GM21576 (cell line): ENCODE measurements at regions not wholly inside any gene's neighbourhood (a gene's known extent, or its start where the extent isn't known, plus 50 kb on each side); places are given as distances from the start of the nearest gene placed in this dataset.

Source experiments
- ATAC-seq: cut with Tn5 transposase; IDR thresholded peaks from one replicate; pipeline ENCODE4 v1.9.1; 2021; ENCODE audit warnings: mild to moderate bottlenecking, moderate library complexity; ENCODE audit not compliant: unreplicated experiment

DNA sequence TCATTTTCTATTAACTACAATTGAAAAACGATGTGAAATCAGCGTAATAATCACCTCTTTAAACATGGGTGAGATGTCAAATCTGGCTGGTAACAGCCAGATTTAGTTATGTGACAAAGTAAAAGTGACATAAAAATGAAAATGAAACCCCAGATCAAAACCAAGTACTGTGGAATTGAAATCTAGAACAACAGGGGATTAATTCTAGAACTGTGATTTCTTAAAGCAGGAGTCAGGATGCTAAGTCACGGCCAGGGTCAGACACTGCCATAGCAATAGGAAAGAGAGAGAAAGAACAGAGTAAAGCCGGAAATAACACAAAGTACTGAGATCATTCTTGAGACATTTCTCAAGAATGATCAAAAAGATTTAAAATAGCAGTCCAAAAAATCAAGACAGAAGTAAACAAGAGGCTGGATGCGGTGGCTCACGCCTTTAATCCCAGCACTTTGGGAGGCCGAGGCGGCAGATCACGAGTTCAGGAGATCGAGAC is 1183.7 kb upstream of the NXPH2 start:
- no peak for ATAC-seq

DNA sequence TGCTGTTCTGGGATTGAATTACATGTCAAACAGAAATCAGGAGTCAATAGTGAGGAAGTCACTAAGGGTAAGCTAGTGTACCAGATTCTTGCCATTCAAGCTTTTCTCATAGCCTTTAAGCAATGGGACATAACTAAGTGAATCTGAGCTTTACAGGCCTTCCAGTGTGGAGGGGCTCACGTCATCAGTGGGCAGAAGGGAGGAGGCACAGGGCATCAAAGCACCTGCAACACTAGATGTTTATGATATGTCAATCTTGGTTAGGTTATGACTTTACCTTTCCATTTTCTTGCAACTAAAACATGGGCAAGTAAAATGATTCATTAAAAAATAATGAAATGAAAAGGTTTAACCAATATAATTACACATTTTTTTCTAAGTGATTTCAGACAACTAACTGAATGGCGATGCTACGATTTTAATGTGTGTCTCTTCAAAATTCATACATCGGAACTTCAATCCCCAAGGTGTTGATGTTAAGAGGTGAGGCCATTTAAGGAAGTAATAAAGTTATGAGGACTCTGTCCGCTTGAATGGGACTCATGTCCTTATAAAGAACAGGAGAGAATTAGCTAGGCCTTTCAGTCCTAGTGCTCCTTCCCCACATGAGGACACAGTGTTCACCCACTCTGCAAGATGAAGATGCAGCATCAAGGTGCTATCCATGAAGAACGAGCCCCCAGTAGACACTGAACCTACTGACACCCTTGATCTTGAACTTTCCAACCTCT is 1169.2 kb upstream of the NXPH2 start:
- ATAC-seq, result no peak

DNA sequence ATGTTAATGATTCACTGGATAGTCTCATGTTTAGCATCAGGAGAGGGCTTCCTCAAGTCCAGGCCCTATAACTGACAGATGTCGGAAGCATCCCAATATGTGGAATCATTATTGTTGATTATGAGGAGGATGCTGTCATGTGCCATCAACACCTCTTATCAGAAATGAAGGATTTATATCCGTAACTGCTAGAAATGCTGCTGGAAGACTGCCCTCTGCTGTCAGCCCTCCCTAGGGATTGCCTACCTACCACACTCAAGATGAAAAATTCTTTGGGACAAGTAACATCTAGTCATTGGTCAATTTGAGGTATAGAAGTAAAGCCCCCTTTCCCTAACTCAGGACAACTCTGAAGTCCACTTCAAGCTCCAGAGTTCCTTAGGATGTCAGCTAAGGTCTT is 1166.5 kb upstream of the NXPH2 start:
- no peak for ATAC-seq

DNA sequence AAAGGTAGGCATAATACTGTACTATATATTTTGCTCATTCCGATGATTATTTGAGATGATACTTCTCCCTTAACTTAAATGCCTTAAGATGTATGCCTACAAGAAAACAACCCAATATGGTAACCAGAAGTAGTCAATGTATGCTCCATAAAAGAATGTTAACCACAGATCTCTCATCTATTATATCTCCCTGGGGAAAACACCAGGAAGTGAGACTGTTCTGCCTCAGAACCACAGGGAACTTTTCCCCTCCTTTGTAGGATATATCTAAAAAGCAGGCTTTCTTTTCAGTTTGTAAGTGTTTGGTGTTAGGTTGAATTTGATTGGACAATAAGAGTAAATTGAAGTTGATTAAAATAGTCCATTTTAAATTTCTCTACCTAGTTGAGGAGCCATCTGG is 1160.5 kb upstream of the NXPH2 start:
- no peak for ATAC-seq

DNA sequence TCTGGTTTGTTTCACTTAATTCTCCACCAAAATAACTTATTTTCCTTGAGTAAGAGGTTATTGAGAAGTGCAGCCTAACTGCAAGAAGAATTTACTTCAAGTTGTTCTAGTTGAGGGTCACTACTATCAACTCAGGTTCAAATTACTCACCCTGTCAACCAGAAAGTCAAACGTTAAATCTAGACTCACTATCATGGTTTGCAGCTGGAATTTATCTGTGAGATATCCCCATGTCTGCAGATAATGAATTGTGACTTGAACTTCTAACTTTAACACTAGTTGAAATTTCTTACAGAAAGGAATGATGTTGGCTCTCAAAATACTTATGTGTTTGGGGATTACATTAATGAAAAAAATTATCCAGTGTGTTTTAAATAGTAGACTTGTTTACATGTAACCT is 1145.7 kb upstream of the NXPH2 start:
- ATAC-seq, result no peak

DNA sequence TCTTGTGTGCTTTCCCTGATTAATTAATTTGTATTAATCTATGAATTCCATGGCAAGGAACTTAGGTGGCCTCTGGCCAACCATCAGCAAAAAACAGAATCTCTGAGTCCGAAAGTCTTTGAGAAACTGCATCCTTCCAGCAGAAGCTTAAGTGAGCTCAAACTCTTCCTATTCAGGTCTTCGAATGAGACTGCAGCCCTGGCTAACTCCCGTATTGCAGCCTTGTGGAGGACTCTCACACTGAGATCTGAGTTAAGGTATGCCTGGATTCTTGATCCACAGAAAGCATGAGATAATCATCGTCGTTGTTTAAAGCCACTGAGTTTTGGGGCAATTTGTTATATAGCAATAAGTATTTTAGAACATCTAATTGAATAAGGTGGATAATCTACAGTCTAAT is 1143.9 kb upstream of the NXPH2 start:
- ATAC-seq, result no peak

DNA sequence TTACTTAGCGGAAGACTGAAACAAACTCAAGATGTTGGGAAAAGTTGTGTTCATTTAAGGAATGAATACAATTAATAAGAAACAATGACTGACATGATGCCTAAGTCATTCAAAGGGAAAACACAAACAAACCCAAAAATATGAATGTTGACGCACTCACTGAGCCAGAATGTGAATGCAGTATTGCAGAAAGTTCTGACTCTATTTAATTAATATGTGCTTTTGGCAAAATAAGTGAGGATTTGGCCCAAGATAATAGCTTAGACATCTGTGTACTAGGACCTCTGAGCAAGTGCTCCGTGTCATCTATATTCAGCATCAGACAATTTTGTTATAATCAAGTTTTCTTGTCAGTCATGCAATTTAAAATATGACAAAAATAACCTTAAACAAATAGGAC is 1138.8 kb upstream of the NXPH2 start:
- no peak for ATAC-seq

DNA sequence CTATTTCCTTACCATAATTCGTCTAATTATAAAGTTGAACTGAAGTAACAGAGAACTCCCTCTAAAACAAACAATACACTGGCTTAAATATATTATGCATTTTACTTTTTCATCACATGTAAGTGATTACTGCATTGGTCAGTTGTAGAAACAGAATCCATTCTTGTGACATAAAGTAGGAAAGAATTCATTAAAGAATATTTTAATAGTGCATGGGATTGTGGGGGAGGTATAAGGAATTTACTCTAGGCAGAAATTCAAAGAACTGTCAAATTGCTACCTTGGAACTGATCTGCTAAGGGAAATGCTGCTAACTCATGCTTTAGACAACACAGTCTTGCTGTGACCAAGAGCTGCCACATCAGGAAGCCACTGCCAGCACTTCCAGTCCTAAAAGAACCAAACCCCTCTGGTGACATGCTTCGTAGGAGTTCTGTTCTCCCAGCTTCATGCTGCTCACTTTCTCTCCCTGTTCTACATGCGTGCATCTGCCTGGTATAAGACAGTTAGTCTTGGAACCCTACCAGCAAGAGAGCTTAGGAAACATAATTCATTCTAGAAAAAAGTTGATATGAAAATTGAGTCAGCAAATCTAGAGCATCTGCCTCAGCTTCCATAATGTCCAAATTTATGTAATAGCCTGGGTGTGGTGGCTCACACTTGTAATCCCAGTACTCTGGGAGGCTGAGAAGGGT is 1137.6 kb upstream of the NXPH2 start:
- no peak for ATAC-seq

DNA sequence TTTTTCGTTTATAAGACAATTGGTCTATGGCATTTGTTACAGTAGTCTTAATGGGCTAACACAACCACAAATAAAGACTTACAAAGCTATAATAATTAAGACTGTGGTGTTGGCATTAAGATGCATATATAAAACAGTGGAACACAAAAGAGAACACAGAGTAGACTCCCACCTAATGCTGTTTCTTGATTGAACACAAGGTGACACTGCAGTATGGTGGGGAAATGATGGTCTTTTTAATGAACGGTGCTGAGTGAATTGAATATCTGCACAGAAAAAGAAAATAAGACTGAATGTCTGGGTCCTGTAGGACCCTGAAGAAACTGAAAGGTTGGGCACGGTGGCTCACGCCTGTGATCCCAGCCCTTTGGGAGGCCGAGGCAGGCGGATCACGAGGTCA is 1136.6 kb upstream of the NXPH2 start:
- no peak for ATAC-seq

DNA sequence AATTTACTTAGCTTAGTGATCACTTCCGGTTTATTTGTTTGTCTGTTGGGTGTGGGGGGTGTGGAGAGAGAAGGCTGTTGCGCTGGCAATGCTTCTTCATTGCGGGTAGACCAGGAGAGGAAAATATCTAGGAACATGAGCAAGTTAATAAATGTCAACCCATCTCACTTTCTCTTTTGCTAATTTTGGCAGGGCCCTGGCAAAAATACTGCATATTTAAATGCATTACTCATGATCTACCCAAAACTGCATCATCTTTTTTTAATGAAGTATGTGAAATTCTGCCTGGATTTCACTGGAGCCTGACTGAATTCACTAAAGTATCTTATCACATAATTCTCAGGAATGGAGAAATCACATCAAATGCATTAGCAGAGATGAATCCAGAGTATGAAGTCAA is 1131.0 kb upstream of the NXPH2 start:
- no peak for ATAC-seq

DNA sequence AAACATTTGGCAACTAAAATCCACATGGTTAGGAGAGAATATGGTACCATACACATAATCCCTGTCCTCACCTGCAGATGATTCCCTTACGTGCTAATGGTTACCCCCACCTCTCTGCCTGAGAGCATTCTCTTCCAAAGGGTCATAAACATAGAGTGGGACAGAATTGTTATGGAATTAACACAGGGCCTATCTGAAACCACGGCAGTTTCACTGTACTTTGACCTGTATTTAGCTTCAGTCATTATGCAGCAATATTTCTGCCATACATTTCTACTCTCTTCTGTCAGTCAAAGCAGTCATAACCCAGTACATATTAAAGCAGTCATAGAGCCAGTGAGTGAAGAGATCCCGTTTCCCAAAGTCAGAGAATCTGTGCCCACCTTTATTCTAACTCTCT is 1128.9 kb upstream of the NXPH2 start:
- no peak for ATAC-seq

DNA sequence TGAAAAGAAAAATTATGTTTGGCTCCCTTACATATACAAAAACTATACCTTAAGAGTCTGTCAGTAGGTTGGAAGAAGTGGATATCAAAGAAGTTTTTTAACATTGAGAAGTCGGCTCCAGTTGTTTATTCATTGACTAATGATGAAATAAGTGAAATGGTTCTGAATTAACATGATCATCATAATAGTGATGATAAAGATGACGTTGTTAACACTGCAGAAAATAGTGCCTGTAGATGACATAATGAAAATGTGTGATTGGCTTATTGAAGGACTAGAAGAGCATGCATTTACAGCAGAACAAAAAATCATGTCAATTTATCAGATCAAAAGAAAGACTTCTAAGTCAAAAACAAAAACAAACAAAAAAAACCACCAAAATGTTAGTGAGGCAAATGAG is 1125.4 kb upstream of the NXPH2 start:
- ATAC-seq, result no peak

DNA sequence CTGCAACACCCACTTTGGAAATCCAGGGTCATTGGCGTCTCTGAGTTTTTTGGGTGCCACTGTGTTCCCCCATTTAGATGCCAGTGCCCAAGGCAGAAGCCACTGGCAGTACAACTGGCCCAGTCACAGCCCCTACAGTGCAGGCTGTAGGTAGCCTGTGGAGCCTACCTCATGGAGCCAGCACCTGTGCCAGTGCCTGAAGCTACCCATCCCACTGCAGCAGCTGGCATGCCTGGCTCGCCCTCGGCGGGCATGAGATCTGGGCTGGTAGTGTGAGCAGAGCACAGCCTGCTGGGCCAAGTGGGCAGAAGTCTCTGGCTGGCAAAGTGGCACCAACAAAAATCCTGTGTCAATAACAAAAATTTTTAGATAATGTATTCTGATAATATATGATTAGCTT is 1111.4 kb upstream of the NXPH2 start:
- no peak for ATAC-seq

DNA sequence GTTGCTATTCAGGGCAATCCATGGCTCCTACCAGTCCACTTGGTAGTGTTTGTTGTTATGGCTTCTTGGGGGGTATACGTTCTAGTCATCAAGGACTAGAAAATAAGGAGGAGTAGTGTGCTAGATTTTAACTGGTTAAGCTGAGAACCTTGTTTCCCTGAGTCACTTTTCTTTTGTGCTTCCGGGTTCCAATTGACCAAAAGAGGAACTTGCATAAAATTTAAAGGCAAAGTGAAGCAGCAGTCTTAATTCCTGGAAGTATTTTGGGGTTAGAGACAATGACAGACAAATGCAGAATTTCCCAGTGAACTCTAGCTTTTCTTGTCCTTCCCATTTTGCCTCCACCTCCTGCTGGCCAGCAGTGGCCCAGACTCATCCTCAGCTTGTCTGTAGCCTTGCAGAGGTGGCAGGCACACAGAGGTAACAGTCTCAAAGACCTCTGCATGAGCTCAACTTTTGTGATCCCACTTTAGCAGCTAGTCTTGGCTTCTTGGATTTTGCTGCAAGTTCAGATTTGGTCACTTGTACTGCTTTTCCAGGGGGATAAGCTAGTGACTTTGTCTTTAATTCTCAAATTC is 1105.8 kb upstream of the NXPH2 start:
- no peak for ATAC-seq

DNA sequence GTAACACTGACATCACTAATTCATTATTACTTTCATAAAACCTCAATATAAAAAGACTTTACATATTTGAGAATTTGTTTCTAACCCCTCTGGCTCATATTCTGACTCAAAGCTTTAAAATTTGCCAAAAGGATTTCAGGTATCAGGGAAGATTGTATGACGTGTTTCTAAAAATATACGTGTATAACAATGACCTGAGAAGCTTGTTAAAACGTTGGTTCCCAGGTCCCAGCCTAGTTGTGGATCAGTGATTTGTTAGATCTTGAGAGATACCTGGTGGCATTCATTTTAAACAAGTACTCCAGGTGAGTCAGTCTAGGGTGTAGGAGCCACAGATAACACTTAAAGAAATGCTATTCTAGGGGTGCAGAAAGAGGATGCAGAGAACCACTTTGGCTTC is 1096.8 kb upstream of the NXPH2 start:
- no peak for ATAC-seq

DNA sequence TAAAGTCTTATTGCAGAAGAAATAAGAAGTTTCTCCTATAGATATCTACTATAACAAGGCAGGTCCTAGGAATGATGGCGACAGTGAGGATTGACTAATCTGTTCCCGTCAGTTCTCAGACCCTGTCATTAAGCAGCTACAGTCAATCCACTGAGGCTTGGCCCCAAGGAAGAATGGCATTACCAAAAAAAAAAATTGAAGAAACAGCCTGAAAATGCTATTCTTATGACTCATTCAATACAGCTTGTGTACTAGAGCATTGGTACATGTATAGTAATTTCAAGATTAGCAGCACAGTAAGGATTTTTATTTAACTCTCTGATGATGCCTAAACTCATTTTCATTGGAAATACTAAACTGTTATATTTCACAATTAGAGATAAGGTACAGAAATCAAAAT is 1096.1 kb upstream of the NXPH2 start:
- ATAC-seq, result no peak

DNA sequence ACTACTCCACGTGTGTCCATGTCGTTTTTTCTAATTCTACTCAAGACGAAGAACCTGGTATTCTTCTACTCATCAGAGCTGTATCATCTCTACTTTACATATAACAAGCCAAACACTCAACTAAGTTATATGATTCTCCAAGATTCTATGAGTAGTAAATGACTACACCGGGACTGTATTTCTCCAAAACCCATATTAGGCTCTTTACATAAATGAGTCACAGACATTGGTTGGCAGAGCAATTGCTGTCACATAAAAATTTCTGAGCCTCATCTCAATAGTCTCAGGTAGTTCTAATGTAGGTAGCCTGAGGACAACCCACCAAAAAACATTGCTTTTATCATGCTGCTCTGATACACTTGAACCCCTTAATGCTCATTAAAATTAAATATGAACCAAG is 1092.3 kb upstream of the NXPH2 start:
- ATAC-seq, result no peak

DNA sequence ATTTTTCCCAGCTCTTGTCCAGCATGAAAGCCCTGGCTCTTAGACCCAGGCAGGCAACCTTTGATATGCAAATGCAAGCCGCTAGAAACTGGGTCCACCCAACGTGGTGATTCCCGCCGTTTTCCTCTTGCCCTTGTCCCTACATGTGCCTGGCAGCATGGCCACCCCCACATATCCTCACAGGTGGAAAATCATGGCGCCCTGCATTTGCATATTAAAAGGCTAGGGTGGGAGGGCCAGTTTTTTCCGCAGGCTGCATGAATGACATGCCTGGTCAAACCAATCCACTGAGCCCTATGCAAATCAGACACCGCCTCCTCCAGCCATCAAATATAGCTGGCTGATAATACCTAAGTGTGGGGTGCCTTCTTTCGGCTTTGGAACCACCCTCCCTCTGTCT is 1091.8 kb upstream of the NXPH2 start:
- no peak for ATAC-seq

DNA sequence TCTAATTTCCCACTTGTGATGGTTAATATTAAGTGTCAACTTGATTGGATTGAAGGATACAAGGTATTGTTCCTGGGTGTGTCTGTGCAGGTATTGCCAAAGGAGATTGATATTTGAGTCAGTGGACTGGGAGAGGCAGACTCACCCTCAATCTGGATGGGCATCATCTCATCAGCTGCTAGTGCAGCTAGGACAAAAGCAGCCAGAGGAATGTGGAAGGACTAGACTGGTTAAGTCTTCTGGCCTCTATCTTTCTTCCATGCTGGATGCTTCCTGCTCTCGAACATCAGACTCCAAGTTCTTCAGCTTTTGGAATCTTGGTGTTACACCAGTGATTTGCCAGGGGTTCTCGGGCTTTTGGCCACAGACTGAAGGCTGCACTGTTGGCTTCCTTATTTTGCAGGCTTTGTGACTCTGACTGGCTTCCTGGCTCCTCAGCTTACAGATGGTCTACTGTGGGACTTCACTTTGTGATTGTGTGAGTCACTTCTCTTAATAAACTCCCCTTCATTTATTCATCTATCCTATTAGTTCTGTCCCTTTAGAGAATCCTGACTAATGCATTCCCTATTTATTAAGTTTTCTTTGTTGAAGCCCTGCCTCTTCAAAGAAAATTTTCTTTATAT is 1087.5 kb upstream of the NXPH2 start:
- no peak for ATAC-seq

DNA sequence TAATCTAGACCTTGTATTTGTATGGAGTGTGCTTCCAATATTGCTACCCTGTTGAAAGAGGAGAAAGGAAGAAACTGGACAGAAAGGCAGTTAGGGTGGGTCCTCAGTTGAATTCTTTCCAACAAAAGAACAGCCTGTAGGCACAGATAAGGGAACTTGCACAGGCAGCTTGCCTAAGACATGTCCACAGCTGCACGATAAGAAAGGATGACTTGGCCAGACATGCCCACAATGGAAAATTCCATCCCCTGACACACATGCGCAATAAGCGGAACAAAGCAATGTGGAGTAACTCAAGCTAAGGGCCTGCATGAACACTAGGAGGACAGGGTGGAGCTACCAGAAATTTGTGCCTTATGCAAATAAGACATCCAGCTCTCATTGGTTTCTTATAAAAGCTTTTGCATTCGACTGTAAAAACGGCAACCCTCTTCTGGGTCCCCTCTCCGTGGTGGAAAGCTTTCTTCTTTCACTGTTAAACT is 1084.7 kb upstream of the NXPH2 start:
- ATAC-seq, result no peak

DNA sequence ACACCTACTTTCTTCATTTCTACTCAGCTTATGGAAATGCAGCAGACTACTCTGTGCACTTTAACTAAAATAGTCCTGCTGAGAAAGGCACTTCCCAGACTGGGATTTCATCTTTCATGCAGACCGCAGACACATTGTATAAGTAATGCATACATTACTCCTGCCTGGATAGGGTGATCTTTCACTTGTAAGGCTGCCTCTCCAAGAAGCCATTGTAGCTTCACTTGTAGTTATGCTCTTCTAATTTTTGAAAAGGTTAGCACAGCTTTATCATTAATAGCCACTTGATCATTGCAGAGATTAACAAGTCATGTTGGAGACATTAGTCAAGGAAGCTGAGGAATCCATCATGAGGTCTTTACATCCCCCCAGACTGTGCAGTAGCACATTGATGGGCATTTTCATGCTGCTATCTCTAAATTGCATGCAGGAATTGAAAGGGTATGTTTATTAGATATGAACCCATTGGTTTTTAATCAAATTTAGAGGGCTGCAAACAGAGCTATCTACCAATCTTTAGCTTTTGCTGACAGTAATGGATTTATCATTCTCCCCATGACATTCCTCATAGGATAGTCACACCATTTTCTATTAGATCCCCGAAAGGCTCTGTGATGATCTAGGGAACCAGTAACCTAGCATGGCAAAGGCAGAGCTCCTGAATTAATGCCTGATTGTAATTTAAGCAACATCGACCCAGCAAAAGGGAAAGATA is 1074.7 kb upstream of the NXPH2 start:
- ATAC-seq, result no peak
